ENCODE measurements at regions not wholly inside any gene's neighbourhood (a gene's known extent, or its start where the extent isn't known, plus 50 kb on each side); places are given as distances from the start of the nearest gene placed in this dataset.

DNA sequence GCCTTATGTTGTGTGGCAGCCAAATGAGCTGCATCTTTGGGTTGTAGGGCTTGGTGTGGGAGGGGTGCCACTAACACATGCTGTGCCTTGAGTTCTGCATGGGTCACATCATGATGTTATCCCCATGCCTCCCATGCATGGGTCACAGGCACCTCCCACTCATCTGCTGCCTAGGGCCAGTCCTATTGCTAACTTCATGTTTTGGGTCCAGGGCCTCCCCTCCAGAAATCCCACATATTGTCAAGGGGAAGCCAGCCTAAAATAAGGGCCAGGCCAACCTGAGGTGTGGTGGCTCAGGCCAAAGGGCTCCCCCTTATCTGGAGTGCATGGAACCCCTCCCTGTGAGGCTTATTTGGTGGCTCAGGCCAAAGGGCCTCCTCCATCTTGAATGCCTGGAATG, 299.0 kb downstream of the RPS24 start:
- TF ChIP-seq CTCF (IDR thresholded peaks at IDR 0.05 in 2 of 3, conservative IDR thresholded peaks at IDR 0.05 in 1 of 3; ENCODE audit: borderline replicate concordance in 1 of 3, insufficient read depth in 1 of 3, low read depth in 2 of 3, low read length in 2 of 3) (no peak), POLR2A (IDR thresholded peaks at IDR 0.05; ENCODE audit: borderline replicate concordance, extremely low read depth, insufficient read depth, insufficient read length) (no peak), MAX (IDR thresholded peaks at IDR 0.05) (no peak), RAD21 (IDR thresholded peaks at IDR 0.05; ENCODE audit: low read depth) (no peak), POLR2AphosphoS5 (IDR thresholded peaks at IDR 0.05; ENCODE audit: low read depth, low read length) (no peak), SRF (IDR thresholded peaks at IDR 0.05; ENCODE audit: low read depth) (no peak), EZH2phosphoT487 (IDR thresholded peaks at IDR 0.05; ENCODE audit: borderline replicate concordance) (no peak), YY1 (IDR thresholded peaks at IDR 0.05; ENCODE audit: extremely low read depth, insufficient replicate concordance, low read depth, low read length) (no peak)
- TF ChIP-seq, protein P1, sequence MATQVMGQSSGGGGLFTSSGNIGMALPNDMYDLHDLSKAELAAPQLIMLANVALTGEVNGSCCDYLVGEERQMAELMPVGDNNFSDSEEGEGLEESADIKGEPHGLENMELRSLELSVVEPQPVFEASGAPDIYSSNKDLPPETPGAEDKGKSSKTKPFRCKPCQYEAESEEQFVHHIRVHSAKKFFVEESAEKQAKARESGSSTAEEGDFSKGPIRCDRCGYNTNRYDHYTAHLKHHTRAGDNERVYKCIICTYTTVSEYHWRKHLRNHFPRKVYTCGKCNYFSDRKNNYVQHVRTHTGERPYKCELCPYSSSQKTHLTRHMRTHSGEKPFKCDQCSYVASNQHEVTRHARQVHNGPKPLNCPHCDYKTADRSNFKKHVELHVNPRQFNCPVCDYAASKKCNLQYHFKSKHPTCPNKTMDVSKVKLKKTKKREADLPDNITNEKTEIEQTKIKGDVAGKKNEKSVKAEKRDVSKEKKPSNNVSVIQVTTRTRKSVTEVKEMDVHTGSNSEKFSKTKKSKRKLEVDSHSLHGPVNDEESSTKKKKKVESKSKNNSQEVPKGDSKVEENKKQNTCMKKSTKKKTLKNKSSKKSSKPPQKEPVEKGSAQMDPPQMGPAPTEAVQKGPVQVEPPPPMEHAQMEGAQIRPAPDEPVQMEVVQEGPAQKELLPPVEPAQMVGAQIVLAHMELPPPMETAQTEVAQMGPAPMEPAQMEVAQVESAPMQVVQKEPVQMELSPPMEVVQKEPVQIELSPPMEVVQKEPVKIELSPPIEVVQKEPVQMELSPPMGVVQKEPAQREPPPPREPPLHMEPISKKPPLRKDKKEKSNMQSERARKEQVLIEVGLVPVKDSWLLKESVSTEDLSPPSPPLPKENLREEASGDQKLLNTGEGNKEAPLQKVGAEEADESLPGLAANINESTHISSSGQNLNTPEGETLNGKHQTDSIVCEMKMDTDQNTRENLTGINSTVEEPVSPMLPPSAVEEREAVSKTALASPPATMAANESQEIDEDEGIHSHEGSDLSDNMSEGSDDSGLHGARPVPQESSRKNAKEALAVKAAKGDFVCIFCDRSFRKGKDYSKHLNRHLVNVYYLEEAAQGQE (IDR thresholded peaks at IDR 0.05; ENCODE audit: low read depth) = no peak

Data from HCT116 (cell line).